K562 (cell line): ENCODE measurements at regions not wholly inside any gene's neighbourhood (a gene's known extent, or its start where the extent isn't known, plus 50 kb on each side); places are given as distances from the start of the nearest gene placed in this dataset.

Experiments used
- EZH2 ChIP-seq: IDR thresholded peaks from 2 replicates; pipeline ENCODE4 v1.6.1; 2012; ENCODE audit warnings: low read depth, mild to moderate bottlenecking, inconsistent platforms, low read length, borderline replicate concordance
- L3MBTL2 ChIP-seq: fragments of 450-650 bp; IDR thresholded peaks from 2 replicates; pipeline ENCODE4 v1.6.1; 2016; ENCODE audit warnings: mild to moderate bottlenecking, moderate library complexity
- ZNF589 ChIP-seq: fragments of 200-800 bp; sonication (Bioruptor generic); IDR thresholded peaks from 2 replicates; pipeline ENCODE4 v1.6.1; 2016; ENCODE audit warnings: low read depth, missing genetic modification characterization, missing compliant biosample characterization
- TF ChIP-seq, protein P1 (sequence below): fragments of 250-450 bp; sonication (Bioruptor Pico); IDR thresholded peaks from 2 replicates; pipeline ENCODE4 v1.5.0; 2020; ENCODE audit warnings: mild to moderate bottlenecking, borderline replicate concordance
- TF ChIP-seq, protein P2 (sequence below), 3 experiments: IDR thresholded peaks in 2 of 3; conservative IDR thresholded peaks in 1 of 3; 2 replicates each; pipeline ENCODE4 v1.5.1; 2011 to 2012; ENCODE audit warnings: low read length in 3 of 3, mild to moderate bottlenecking in 3 of 3, control low read depth in 2 of 3, improper control_type of control experiment in 1 of 3, inconsistent platforms in 1 of 3, low read depth in 1 of 3, mixed read lengths in 1 of 3, moderate library complexity in 1 of 3; ENCODE audit not compliant: insufficient read depth in 2 of 3
- TF ChIP-seq, protein P3 (sequence below): fragments of 250-450 bp; sonication (Bioruptor Pico); IDR thresholded peaks from 2 replicates; pipeline ENCODE4 v1.8.0; 2021; ENCODE audit warnings: mild to moderate bottlenecking, moderate library complexity

DNA sequence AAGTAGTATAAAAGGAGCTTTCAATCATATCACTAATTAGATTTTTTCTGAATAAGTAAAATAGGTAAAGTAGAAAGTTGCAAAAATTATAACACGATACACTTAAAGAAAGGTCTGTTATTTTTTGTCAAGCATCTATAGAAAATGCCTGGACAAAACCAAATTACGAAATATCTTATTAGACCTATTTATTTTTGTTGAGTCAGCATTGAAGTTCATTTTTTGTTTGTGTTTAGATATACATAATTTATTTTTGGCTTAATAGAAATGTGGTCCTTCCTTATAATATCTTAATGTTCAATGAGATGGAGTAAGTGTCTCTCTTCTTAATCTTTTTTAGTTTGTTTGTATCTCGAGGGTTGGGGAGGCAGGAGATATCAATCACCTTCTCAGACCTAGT, 214.8 kb upstream of the GRIA1 start:
- TF ChIP-seq, protein P1, sequence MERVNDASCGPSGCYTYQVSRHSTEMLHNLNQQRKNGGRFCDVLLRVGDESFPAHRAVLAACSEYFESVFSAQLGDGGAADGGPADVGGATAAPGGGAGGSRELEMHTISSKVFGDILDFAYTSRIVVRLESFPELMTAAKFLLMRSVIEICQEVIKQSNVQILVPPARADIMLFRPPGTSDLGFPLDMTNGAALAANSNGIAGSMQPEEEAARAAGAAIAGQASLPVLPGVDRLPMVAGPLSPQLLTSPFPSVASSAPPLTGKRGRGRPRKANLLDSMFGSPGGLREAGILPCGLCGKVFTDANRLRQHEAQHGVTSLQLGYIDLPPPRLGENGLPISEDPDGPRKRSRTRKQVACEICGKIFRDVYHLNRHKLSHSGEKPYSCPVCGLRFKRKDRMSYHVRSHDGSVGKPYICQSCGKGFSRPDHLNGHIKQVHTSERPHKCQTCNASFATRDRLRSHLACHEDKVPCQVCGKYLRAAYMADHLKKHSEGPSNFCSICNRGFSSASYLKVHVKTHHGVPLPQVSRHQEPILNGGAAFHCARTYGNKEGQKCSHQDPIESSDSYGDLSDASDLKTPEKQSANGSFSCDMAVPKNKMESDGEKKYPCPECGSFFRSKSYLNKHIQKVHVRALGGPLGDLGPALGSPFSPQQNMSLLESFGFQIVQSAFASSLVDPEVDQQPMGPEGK (CRISPR knock-in tag): no peak
- TF ChIP-seq, protein P2, sequence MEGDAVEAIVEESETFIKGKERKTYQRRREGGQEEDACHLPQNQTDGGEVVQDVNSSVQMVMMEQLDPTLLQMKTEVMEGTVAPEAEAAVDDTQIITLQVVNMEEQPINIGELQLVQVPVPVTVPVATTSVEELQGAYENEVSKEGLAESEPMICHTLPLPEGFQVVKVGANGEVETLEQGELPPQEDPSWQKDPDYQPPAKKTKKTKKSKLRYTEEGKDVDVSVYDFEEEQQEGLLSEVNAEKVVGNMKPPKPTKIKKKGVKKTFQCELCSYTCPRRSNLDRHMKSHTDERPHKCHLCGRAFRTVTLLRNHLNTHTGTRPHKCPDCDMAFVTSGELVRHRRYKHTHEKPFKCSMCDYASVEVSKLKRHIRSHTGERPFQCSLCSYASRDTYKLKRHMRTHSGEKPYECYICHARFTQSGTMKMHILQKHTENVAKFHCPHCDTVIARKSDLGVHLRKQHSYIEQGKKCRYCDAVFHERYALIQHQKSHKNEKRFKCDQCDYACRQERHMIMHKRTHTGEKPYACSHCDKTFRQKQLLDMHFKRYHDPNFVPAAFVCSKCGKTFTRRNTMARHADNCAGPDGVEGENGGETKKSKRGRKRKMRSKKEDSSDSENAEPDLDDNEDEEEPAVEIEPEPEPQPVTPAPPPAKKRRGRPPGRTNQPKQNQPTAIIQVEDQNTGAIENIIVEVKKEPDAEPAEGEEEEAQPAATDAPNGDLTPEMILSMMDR (IDR thresholded peaks at IDR 0.05 in 2 of 3, conservative IDR thresholded peaks at IDR 0.05 in 1 of 3; ENCODE audit: insufficient read depth in 2 of 3, low read depth in 1 of 3, low read length in 3 of 3): no peak
- TF ChIP-seq EZH2: no peak
- TF ChIP-seq L3MBTL2: no peak
- no peak for TF ChIP-seq ZNF589 (CRISPR knock-in tag)
- TF ChIP-seq, protein P3, sequence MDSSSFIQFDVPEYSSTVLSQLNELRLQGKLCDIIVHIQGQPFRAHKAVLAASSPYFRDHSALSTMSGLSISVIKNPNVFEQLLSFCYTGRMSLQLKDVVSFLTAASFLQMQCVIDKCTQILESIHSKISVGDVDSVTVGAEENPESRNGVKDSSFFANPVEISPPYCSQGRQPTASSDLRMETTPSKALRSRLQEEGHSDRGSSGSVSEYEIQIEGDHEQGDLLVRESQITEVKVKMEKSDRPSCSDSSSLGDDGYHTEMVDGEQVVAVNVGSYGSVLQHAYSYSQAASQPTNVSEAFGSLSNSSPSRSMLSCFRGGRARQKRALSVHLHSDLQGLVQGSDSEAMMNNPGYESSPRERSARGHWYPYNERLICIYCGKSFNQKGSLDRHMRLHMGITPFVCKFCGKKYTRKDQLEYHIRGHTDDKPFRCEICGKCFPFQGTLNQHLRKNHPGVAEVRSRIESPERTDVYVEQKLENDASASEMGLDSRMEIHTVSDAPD (CRISPR knock-in tag): no peak
